CD4-positive, alpha-beta T cell (primary cell): ENCODE measurements at regions not wholly inside any gene's neighbourhood (a gene's known extent, or its start where the extent isn't known, plus 50 kb on each side); places are given as distances from the start of the nearest gene placed in this dataset.

Source experiments
- ATAC-seq: fragments of 200-7000 bp; cut with Tn5 transposase; one replicate; pipeline ENCODE4 v1.10.0; 2022; ENCODE audit warnings: mild to moderate bottlenecking; ENCODE audit not compliant: poor library complexity
- CTCF ChIA-PET: fragments of 350-600 bp; sonication (Branson Sonifier 250); formaldehyde crosslinking; loops from one replicate; lab custom pipeline; 2021; ENCODE audit warnings: antibody characterized with exemption, inconsistent platforms; lab: Charles Lee
- POLR2A ChIA-PET: fragments of 350-600 bp; sonication (Branson Sonifier 250); formaldehyde crosslinking; loops from one replicate; lab custom pipeline; 2021; ENCODE audit warnings: antibody characterized with exemption, inconsistent platforms; lab: Charles Lee
- DNase-seq, 14 experiments: peaks; one replicate each; pipeline ENCODE4 v3.0.0-alpha.2; 2013 to 2020; ENCODE audit warnings: mixed read lengths in 2 of 14
- H3K27ac ChIP-seq, 2 donors: one replicate each; pipeline versions ENCODE4 v1.5.1 to v1.7.0; 2013; ENCODE audit warnings: low read length in 2 of 2, low read depth in 1 of 2, mild to moderate bottlenecking in 1 of 2
- H3K27me3 ChIP-seq, 2 experiments: 1 replicate in 1 of 2; 2 replicates in 1 of 2; pipeline versions ENCODE4 v1.6.1 to v1.7.0; 2013; ENCODE audit warnings: low read length in 2 of 2, control low read depth in 1 of 2, mild to moderate bottlenecking in 1 of 2, moderate library complexity in 1 of 2; ENCODE audit not compliant: insufficient read depth in 2 of 2, control insufficient read depth in 1 of 2
- H3K36me3 ChIP-seq: one replicate; pipeline ENCODE4 v1.6.1; 2013; ENCODE audit warnings: low read length, control low read depth; ENCODE audit not compliant: insufficient read depth
- H3K4me1 ChIP-seq: one replicate; pipeline ENCODE4 v1.6.1; 2013; ENCODE audit warnings: low read length, control low read depth; ENCODE audit not compliant: insufficient read depth
- H3K4me3 ChIP-seq: one replicate; pipeline ENCODE4 v1.5.1; 2013; ENCODE audit warnings: mild to moderate bottlenecking, low read length, moderate library complexity
- H3K9me3 ChIP-seq, 2 experiments: 1 replicate in 1 of 2; 2 replicates in 1 of 2; pipeline versions ENCODE4 v1.6.1 to v1.7.0; 2013; ENCODE audit warnings: low read length in 2 of 2, mild to moderate bottlenecking in 2 of 2, control low read depth in 1 of 2, moderate library complexity in 1 of 2; ENCODE audit not compliant: control insufficient read depth in 1 of 2, insufficient read depth in 1 of 2
- H3K27ac Mint-ChIP-seq: one replicate; pipeline ENCODE4 v1.8.0; 2020; ENCODE audit warnings: mixed read lengths
- H3K27me3 Mint-ChIP-seq: one replicate; pipeline ENCODE4 v1.8.0; 2021; ENCODE audit warnings: mixed read lengths
- H3K36me3 Mint-ChIP-seq: one replicate; pipeline ENCODE4 v1.8.0; 2021; ENCODE audit warnings: low read depth, mixed read lengths
- H3K4me1 Mint-ChIP-seq: one replicate; pipeline ENCODE4 v1.8.0; 2021; ENCODE audit warnings: low read depth, mixed read lengths
- H3K4me3 Mint-ChIP-seq: one replicate; pipeline ENCODE4 v1.8.0; 2020; ENCODE audit warnings: mild to moderate bottlenecking, mixed read lengths
- H3K9me3 Mint-ChIP-seq: one replicate; pipeline ENCODE4 v1.8.0; 2020; ENCODE audit warnings: mixed read lengths
- intact Hi-C, 2 experiments: fragments of 100-400 bp; cut with DNase I in 1 of 2; cut with micrococcal nuclease in 1 of 2; formaldehyde crosslinking; loops; one replicate each; pipeline versions ENCODE4 v1.15.1 to v1.9.0; 2023 to 2025; cut with DNase I, micrococcal nuclease
- TF ChIP-seq, protein P1 (sequence below): fragments of 200-600 bp; IDR thresholded peaks from one replicate; pipeline ENCODE4 v1.8.0; 2022; ENCODE audit warnings: antibody characterized with exemption, mild to moderate bottlenecking

DNA sequence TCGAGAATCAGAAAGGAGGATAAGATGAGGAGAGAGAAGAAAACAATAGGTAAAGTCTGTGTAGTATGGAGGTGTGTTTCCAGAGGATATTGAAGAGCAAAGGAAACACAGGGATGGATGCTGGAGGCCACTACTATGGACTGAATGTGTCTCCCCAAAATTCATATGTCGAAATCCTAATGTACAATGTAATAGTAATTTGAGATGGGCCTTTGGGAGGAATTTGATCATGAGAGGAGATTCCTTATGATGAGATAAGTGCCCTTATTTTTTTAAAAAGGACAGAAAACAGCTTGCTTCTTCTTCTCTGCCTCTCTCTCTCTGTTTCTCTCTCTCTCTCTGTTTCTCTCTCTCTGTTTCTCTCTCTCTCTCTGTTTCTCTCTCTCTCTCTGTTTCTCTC, 602.2 kb upstream of the ADAMTS5 start:
- H3K9me3 Mint-ChIP-seq, result no peaks in the 10 kb centered on the region
- Histone ChIP-seq H3K36me3 (no peaks in the 10 kb centered on the region), H3K9me3 (no peaks in the 10 kb centered on the region), H3K27me3 (no peaks in the 10 kb centered on the region), H3K4me3 (no peak overlapping the region), H3K4me1 (no peaks in the 10 kb centered on the region), H3K27ac (no peak overlapping the region)
- TF ChIP-seq, protein P1, sequence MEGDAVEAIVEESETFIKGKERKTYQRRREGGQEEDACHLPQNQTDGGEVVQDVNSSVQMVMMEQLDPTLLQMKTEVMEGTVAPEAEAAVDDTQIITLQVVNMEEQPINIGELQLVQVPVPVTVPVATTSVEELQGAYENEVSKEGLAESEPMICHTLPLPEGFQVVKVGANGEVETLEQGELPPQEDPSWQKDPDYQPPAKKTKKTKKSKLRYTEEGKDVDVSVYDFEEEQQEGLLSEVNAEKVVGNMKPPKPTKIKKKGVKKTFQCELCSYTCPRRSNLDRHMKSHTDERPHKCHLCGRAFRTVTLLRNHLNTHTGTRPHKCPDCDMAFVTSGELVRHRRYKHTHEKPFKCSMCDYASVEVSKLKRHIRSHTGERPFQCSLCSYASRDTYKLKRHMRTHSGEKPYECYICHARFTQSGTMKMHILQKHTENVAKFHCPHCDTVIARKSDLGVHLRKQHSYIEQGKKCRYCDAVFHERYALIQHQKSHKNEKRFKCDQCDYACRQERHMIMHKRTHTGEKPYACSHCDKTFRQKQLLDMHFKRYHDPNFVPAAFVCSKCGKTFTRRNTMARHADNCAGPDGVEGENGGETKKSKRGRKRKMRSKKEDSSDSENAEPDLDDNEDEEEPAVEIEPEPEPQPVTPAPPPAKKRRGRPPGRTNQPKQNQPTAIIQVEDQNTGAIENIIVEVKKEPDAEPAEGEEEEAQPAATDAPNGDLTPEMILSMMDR, result no peak
- no peak for DNase-seq
- H3K27me3 Mint-ChIP-seq, result no peaks in the 10 kb centered on the region
- no peaks in the 10 kb centered on the region for H3K4me1 Mint-ChIP-seq
- ATAC-seq, result no peak
- intact Hi-C loops, result no loop called here
- ChIA-PET CTCF (no interaction called here), POLR2A (no interaction called here)
- H3K4me3 Mint-ChIP-seq, result no peak overlapping the region
- H3K36me3 Mint-ChIP-seq, result no peaks in the 10 kb centered on the region
- no peak overlapping the region for H3K27ac Mint-ChIP-seq

DNA sequence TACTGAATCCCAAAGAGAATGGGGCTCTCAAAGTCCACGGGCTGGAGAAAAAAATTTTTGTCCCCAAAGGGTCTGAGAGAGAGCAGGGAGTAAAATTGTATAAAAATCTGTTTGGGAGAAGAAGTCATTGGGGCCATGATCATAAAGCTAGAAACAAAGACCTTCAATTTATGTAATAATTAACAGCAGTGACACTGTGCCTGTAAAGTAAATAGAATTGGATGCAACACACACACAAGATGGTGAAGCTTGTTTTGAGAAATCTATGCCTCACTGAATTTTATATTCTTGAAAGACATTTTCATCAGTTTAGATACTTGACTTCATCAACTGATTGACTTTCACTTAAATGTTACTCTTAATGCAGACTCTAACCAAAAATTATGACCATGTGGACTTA, 600.5 kb upstream of the ADAMTS5 start:
- Mint-ChIP-seq H3K27ac (no peak overlapping the region), H3K36me3 (no peaks in the 10 kb centered on the region), H3K4me3 (no peak overlapping the region), H3K4me1 (no peaks in the 10 kb centered on the region), H3K27me3 (no peaks in the 10 kb centered on the region), H3K9me3 (no peaks in the 10 kb centered on the region)
- H3K27me3 ChIP-seq, result no peaks in the 10 kb centered on the region
- no peaks in the 10 kb centered on the region for H3K4me1 ChIP-seq
- no peak overlapping the region for H3K4me3 ChIP-seq
- intact Hi-C loops, result no loop called here
- ChIA-PET CTCF (no interaction called here), POLR2A (no interaction called here)
- no peaks in the 10 kb centered on the region for H3K36me3 ChIP-seq
- ATAC-seq, result no peak
- H3K9me3 ChIP-seq, result no peaks in the 10 kb centered on the region
- DNase-seq, result no peak
- H3K27ac ChIP-seq, result no peak overlapping the region
- TF ChIP-seq, protein P1, result no peak

DNA sequence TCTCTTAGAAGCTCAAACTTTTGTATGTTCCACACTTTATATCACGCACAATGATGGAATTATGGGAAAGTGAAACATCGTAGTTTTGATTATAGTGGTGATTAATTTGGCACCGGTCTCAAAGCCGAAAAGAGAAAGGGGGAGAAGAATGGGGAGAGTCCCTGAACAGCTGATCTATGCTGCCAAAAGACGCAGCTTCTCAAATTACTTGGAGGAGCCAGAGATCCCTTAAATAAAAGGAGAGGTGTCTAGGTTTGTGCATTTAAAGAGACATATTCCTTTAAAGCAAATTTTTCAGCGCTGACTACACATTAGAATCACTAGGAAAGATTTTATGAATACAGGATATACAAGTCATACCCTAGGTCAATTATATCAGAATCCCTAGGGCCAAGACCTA, 599.6 kb upstream of the ADAMTS5 start:
- no peak for ATAC-seq
- H3K27me3 ChIP-seq, result no peaks in the 10 kb centered on the region
- no peaks in the 10 kb centered on the region for H3K4me1 Mint-ChIP-seq
- no peaks in the 10 kb centered on the region for H3K36me3 ChIP-seq
- no peaks in the 10 kb centered on the region for H3K27me3 Mint-ChIP-seq
- no peak for DNase-seq
- no peak overlapping the region for H3K27ac ChIP-seq
- no peak overlapping the region for H3K4me3 Mint-ChIP-seq
- CTCF ChIA-PET, result no interaction called here
- intact Hi-C loops, result no loop called here
- TF ChIP-seq, protein P1, result no peak
- H3K9me3 ChIP-seq, result no peaks in the 10 kb centered on the region
- H3K27ac Mint-ChIP-seq, result no peak overlapping the region
- H3K36me3 Mint-ChIP-seq, result no peaks in the 10 kb centered on the region
- POLR2A ChIA-PET, result no interaction called here
- H3K4me3 ChIP-seq, result no peak overlapping the region
- H3K9me3 Mint-ChIP-seq, result no peaks in the 10 kb centered on the region
- no peaks in the 10 kb centered on the region for H3K4me1 ChIP-seq
